Naive B cell (primary cell): ENCODE measurements at regions not wholly inside any gene's neighbourhood (a gene's known extent, or its start where the extent isn't known, plus 50 kb on each side); places are given as distances from the start of the nearest gene placed in this dataset.
"Not testable (repeated sequence)": the region's sequence is repeated elsewhere in the genome, so short reads cannot be mapped to it uniquely, and the experiment has no call there.

Source experiments
- ATAC-seq, 2 donors: fragments of 150-1000 bp; cut with Tn5 transposase; 2 replicates each; pipeline ENCODE4 v1.10.0; 2021; ENCODE audit warnings: low read depth in 2 of 2, mild to moderate bottlenecking in 2 of 2, moderate library complexity in 2 of 2
- DNase-seq: peaks from one replicate; pipeline ENCODE4 v3.0.0; 2022
- H3K27ac Mint-ChIP-seq, 6 donors: one replicate each; pipeline ENCODE4 v1.8.0; 2020 to 2022; ENCODE audit warnings: mild to moderate bottlenecking in 6 of 6, mixed read lengths in 6 of 6, moderate library complexity in 5 of 6, inconsistent platforms in 2 of 6
- H3K27me3 Mint-ChIP-seq, 3 donors: one replicate each; pipeline ENCODE4 v1.8.0; 2021 to 2022; ENCODE audit warnings: mixed read lengths in 3 of 3, mild to moderate bottlenecking in 1 of 3
- H3K36me3 Mint-ChIP-seq, 2 donors: one replicate each; pipeline ENCODE4 v1.8.0; 2020 to 2022; ENCODE audit warnings: mixed read lengths in 2 of 2, inconsistent platforms in 1 of 2, mild to moderate bottlenecking in 1 of 2
- H3K4me1 Mint-ChIP-seq, 3 donors: one replicate each; pipeline ENCODE4 v1.8.0; 2020 to 2022; ENCODE audit warnings: mixed read lengths in 3 of 3, inconsistent platforms in 1 of 3, mild to moderate bottlenecking in 1 of 3, moderate library complexity in 1 of 3
- H3K4me3 Mint-ChIP-seq, 8 donors: one replicate each; pipeline ENCODE4 v1.8.0; 2020 to 2022; ENCODE audit warnings: mild to moderate bottlenecking in 8 of 8, mixed read lengths in 8 of 8, moderate library complexity in 8 of 8, inconsistent platforms in 2 of 8
- H3K9me3 Mint-ChIP-seq, 7 donors: one replicate each; pipeline ENCODE4 v1.8.0; 2020 to 2022; ENCODE audit warnings: mixed read lengths in 7 of 7, mild to moderate bottlenecking in 5 of 7, inconsistent platforms in 2 of 7, moderate library complexity in 1 of 7

- ATAC-seq (no peak), DNase-seq (no peak)
- Mint-ChIP-seq H3K4me3 (no peak overlapping the region), H3K9me3 (peaks cover 0 to 7% (median 3%) of the 10 kb centered on the region in 7 donors), H3K27me3 (no peaks in the 10 kb centered on the region), H3K4me1 (no peaks in the 10 kb centered on the region), H3K36me3 (no peaks in the 10 kb centered on the region), H3K27ac (no peak overlapping the region)
These were observed 267.9 kb upstream of the NPSR1 start for GRCh38 chr7:34390103-34390502.

DNA sequence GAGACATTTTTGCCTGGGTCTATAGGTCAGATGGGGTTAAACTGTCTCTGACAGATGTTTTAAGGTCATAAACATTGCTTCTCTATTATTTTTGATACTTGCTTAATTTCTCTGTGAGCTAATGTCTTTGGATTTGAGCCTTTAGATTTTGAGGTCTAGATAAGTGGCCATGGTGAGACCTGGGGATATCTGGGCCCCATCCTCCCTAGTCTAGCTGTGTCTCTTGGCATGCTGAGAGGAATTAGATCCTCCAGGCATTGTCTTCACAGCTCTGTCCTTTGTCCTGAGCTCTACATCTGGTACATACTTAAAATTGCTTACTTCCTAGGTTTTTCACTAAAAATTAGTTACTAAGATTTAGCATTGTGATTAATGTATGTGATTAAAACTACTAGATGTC, 265.0 kb upstream of the NPSR1 start:
- Mint-ChIP-seq H3K4me3 (no peak overlapping the region), H3K9me3 (peaks cover 0 to 5% (median 3%) of the 10 kb centered on the region in 7 donors), H3K27ac (no peak overlapping the region), H3K36me3 (no peaks in the 10 kb centered on the region), H3K4me1 (no peaks in the 10 kb centered on the region), H3K27me3 (no peaks in the 10 kb centered on the region)
- DNase-seq = no peak
- ATAC-seq = no peak

- no peak for DNase-seq
- ATAC-seq = no peak
- Mint-ChIP-seq H3K27me3 (no peaks in the 10 kb centered on the region), H3K27ac (no peak overlapping the region), H3K36me3 (no peaks in the 10 kb centered on the region), H3K9me3 (peaks cover 0 to 10% (median 5%) of the 10 kb centered on the region in 7 donors), H3K4me3 (no peak overlapping the region), H3K4me1 (no peaks in the 10 kb centered on the region)
These were observed 261.5 kb upstream of the NPSR1 start for GRCh38 chr7:34396437-34397064.

GRCh38 chr7:34401776-34402175, 256.2 kb upstream of the NPSR1 start:
- Mint-ChIP-seq H3K27me3 (no peaks in the 10 kb centered on the region), H3K27ac (no peak overlapping the region), H3K4me1 (no peaks in the 10 kb centered on the region), H3K4me3 (no peak overlapping the region), H3K36me3 (no peaks in the 10 kb centered on the region), H3K9me3 (peaks cover 2 to 18% (median 4%) of the 10 kb centered on the region in 7 donors)
- no peak for DNase-seq
- ATAC-seq = no peak

- Mint-ChIP-seq H3K4me3 (peak overlapping the region in 1 of 8 donors; percentile 24), H3K27me3 (no peaks in the 10 kb centered on the region), H3K27ac (no peak overlapping the region), H3K9me3 (peaks cover 0 to 8% (median 5%) of the 10 kb centered on the region in 7 donors), H3K36me3 (no peaks in the 10 kb centered on the region), H3K4me1 (no peaks in the 10 kb centered on the region)
- ATAC-seq (no peak), DNase-seq (no peak)
These were observed 251.0 kb upstream of the NPSR1 start for GRCh38 chr7:34406848-34407530.

GRCh38 chr7:34407586-34407985, 250.4 kb upstream of the NPSR1 start:
- Mint-ChIP-seq H3K27ac (no peak overlapping the region), H3K4me1 (no peaks in the 10 kb centered on the region), H3K4me3 (no peak overlapping the region), H3K36me3 (no peaks in the 10 kb centered on the region), H3K27me3 (no peaks in the 10 kb centered on the region), H3K9me3 (peaks cover 0 to 9% (median 5%) of the 10 kb centered on the region in 7 donors)
- DNase-seq (no peak), ATAC-seq (no peak)

DNA sequence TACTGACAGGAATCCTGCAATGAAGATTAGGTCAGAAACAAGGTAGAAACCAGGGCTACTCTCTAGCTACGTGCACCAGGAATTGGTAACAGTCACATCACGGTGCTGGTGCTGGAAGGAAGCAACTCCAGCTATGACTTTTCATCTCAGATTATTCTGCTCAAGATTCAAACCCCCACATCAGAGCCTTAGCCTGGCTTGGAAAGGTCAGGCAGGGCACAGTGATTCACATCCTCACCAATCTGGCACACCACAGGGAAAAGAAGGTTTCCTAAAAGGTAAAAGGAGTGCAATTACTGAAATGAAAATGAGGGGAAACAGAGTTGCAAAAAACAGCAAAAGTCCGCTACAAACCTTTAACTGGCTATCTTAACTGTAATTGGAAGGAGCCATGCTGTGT, 240.2 kb upstream of the NPSR1 start:
- no peak for DNase-seq
- no peaks in the 10 kb centered on the region for H3K36me3 Mint-ChIP-seq
- no peak overlapping the region for H3K4me3 Mint-ChIP-seq
- no peak overlapping the region for H3K27ac Mint-ChIP-seq
- H3K27me3 Mint-ChIP-seq = no peaks in the 10 kb centered on the region
- no peaks in the 10 kb centered on the region for H3K4me1 Mint-ChIP-seq
- no peak for ATAC-seq
- H3K9me3 Mint-ChIP-seq = peaks cover 0 to 4% (median 0%) of the 10 kb centered on the region in 7 donors

DNA sequence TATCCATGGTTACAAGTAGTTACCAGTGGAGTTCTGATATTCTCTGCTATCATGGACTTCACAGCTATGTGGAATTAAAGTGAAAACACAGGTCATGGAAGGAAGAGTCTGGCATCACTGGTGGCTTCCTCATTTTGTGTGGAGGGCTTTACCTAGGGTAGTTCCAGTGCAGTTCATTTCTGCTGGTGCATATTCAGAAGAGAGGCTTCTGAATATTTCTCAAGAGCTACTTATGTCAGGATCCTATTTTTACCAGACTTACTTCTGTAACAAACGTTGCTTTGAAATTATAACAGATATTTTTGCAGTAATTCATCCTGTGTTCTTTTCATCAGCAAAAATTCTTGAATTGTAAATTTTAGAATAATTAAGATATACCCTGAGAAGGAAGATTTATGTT, 236.5 kb upstream of the NPSR1 start:
- Mint-ChIP-seq H3K4me1 (no peaks in the 10 kb centered on the region), H3K27ac (no peak overlapping the region), H3K36me3 (no peaks in the 10 kb centered on the region), H3K27me3 (peaks cover 0 to 5% (median 0%) of the 10 kb centered on the region in 3 donors), H3K9me3 (peaks cover 0 to 4% (median 0%) of the 10 kb centered on the region in 7 donors), H3K4me3 (no peak overlapping the region)
- DNase-seq = no peak
- ATAC-seq = no peak

DNA sequence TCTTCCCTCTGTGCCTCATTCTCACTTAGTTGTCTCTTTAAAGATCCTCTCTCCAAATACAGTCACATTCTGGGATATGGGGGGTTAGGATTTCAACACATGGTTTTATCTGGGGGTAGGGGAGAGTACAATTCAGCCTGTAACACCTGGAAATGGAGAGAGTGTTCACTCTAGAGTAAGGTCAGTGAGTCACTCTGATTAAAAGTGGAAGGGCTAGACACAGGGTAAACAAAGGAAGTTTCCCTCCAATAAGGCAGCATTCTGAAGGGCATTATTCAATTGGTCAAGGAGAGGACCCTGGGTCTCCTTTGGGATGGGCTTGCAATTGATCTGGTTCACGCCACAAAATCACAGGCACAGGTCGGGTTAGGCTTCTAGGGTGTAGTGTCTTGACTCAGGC, 232.8 kb upstream of the NPSR1 start:
- H3K27me3 Mint-ChIP-seq = peaks cover 0 to 5% (median 0%) of the 10 kb centered on the region in 3 donors
- H3K27ac Mint-ChIP-seq = no peak overlapping the region
- ATAC-seq (no peak), DNase-seq (no peak)
- peaks cover 0 to 1% of the 10 kb centered on the region in 2 donors for H3K36me3 Mint-ChIP-seq
- peaks cover 0 to 4% (median under 1%) of the 10 kb centered on the region in 7 donors for H3K9me3 Mint-ChIP-seq
- H3K4me3 Mint-ChIP-seq = no peak overlapping the region
- H3K4me1 Mint-ChIP-seq = no peaks in the 10 kb centered on the region

DNA sequence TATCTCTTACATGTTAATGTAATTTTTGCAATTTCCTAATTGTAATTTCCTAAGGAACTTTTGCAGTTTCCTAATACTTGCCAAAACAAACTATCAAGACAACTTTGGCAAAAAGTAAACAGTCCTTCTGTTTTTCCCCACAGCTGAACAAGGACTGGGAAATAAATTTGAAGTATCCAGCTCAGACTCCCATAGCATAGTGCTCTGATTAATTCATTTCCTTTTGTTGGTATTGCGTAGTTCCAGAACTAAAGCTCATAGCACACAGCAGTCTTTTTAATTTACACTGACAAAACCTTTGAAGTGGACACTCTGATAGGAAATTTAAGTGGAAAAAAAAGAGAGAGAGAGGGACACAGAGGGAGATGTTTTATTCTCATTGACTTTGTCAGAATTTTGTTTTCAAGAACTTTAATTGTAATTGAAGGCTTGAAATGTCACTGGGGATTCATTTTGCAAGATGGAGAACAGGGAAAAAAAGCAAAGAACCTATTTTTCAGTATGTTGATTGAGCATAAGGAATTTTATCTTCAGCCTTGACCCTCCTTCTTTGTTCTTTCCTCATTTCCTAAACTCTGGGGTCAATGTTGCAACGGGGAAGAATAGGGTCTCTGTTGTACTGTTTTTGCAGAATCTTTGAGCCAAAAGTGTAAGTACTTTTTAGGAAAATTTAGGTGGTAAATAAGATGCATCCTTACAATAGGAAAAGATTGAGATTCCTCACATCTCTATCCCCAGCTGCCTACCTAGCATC, 232.2 kb upstream of the NPSR1 start:
- no peaks in the 10 kb centered on the region for H3K4me1 Mint-ChIP-seq
- H3K27me3 Mint-ChIP-seq = peaks cover 0 to 5% (median 0%) of the 10 kb centered on the region in 3 donors
- no peak for DNase-seq
- no peak overlapping the region for H3K4me3 Mint-ChIP-seq
- H3K9me3 Mint-ChIP-seq = peaks cover under 1 to 7% (median 3%) of the 10 kb centered on the region in 7 donors
- peaks cover 0 to 8% of the 10 kb centered on the region in 2 donors for H3K36me3 Mint-ChIP-seq
- H3K27ac Mint-ChIP-seq = no peak overlapping the region
- ATAC-seq = no peak

- Mint-ChIP-seq H3K4me3 (peak overlapping the region in 1 of 8 donors; percentile 25), H3K36me3 (peaks cover 0 to 8% of the 10 kb centered on the region in 2 donors), H3K9me3 (peaks cover 7 to 27% (median 13%) of the 10 kb centered on the region in 7 donors), H3K27me3 (no peaks in the 10 kb centered on the region), H3K4me1 (no peaks in the 10 kb centered on the region), H3K27ac (no peak overlapping the region)
- no peak for ATAC-seq
- no peak for DNase-seq
These were observed 227.6 kb upstream of the NPSR1 start for GRCh38 chr7:34430456-34430855.

DNA sequence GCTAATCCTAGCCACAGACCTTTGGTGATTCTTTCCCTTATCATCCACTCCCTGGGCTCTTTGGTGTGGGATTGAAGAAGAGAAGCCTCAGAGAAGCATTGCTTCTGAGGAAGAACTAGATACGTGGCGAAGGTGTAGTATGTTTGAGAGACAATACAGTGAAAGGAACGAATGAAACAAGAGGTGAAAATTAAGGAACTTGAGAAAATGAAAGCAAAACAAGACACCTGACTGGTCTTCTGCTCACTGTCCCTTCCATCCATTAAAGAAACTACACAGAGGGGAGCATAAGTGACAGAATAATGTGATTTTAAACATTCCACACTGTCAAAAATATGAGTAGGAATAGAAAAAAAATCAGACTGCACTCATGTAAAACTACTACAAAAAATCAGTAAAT, 219.6 kb upstream of the NPSR1 start:
- H3K9me3 Mint-ChIP-seq = peaks cover 11 to 16% (median 14%) of the 10 kb centered on the region in 7 donors
- H3K27ac Mint-ChIP-seq = no peak overlapping the region
- no peak for ATAC-seq
- H3K4me1 Mint-ChIP-seq = peaks cover 0 to 3% (median 0%) of the 10 kb centered on the region in 3 donors
- no peaks in the 10 kb centered on the region for H3K27me3 Mint-ChIP-seq
- DNase-seq = no peak
- H3K36me3 Mint-ChIP-seq = no peaks in the 10 kb centered on the region
- no peak overlapping the region for H3K4me3 Mint-ChIP-seq

DNA sequence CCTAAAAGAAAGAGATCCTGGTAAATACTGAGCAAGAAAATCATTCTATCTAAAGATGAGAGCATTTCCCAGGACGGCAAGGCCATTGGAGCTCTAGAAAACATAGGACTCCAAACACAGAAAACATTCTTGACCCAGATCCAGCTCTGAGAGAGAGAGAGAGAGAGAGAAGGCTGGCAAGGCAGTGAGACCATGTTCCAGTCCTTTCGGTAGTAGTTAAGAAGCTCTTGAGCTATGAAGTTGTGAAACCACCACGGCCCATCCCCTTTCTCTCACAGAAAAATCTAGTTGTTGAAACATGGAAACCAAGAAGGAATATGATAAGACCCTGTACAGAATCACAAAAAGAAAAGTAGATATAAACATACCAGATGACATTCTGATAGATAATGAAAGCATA, 212.4 kb upstream of the NPSR1 start:
- no peaks in the 10 kb centered on the region for H3K4me1 Mint-ChIP-seq
- H3K36me3 Mint-ChIP-seq = no peaks in the 10 kb centered on the region
- ATAC-seq (no peak), DNase-seq (no peak)
- H3K27me3 Mint-ChIP-seq = no peaks in the 10 kb centered on the region
- H3K4me3 Mint-ChIP-seq = no peak overlapping the region
- H3K27ac Mint-ChIP-seq = no peak overlapping the region
- peaks cover 5 to 36% (median 8%) of the 10 kb centered on the region in 7 donors for H3K9me3 Mint-ChIP-seq

GRCh38 chr7:34448531-34448930, 209.5 kb upstream of the NPSR1 start:
- not testable (repeated sequence) for H3K4me3 Mint-ChIP-seq, H3K27me3 Mint-ChIP-seq, H3K27ac Mint-ChIP-seq, DNase-seq, H3K36me3 Mint-ChIP-seq, H3K4me1 Mint-ChIP-seq, ATAC-seq
- peaks cover 3 to 32% (median 10%) of the 10 kb centered on the region in 7 donors for H3K9me3 Mint-ChIP-seq
